GM19025 (cell line): ENCODE measurements at regions not wholly inside any gene's neighbourhood (a gene's known extent, or its start where the extent isn't known, plus 50 kb on each side); places are given as distances from the start of the nearest gene placed in this dataset.

ENCODE experiments used
- ATAC-seq: cut with Tn5 transposase; IDR thresholded peaks from one replicate; pipeline ENCODE4 v1.9.1; 2021; ENCODE audit warnings: mild to moderate bottlenecking, low read depth, moderate library complexity; ENCODE audit not compliant: unreplicated experiment

GRCh38 chr3:30258426-30259392 is 347.7 kb upstream of the TGFBR2 start:
- ATAC-seq = no peak

- no peak for ATAC-seq
Observed at GRCh38 chr3:30259730-30260129, 346.7 kb upstream of the TGFBR2 start.

- no peak for ATAC-seq
Observed at GRCh38 chr3:30260762-30261161, 345.6 kb upstream of the TGFBR2 start.

- ATAC-seq = no peak
Observed at GRCh38 chr3:30263238-30263924, 343.0 kb upstream of the TGFBR2 start.

- ATAC-seq = no peak
Observed at GRCh38 chr3:30263925-30264313, 342.5 kb upstream of the TGFBR2 start.

GRCh38 chr3:30266524-30266923 is 339.9 kb upstream of the TGFBR2 start:
- ATAC-seq = no peak

- no peak for ATAC-seq
Observed at GRCh38 chr3:30268288-30268687, 338.1 kb upstream of the TGFBR2 start.

- no peak for ATAC-seq
Observed at GRCh38 chr3:30269751-30270445, 336.5 kb upstream of the TGFBR2 start.

GRCh38 chr3:30271781-30272180 is 334.6 kb upstream of the TGFBR2 start:
- no peak for ATAC-seq

- no peak for ATAC-seq
Observed at GRCh38 chr3:30273304-30274072, 332.9 kb upstream of the TGFBR2 start.

- no peak for ATAC-seq
Observed at GRCh38 chr3:30277494-30277893, 328.9 kb upstream of the TGFBR2 start.

GRCh38 chr3:30281526-30281925 is 324.9 kb upstream of the TGFBR2 start:
- no peak for ATAC-seq

- no peak for ATAC-seq
Observed at GRCh38 chr3:30282154-30282696, 324.2 kb upstream of the TGFBR2 start.

- ATAC-seq = no peak
Observed at GRCh38 chr3:30285188-30286006, 321.0 kb upstream of the TGFBR2 start.

- no peak for ATAC-seq
Observed at GRCh38 chr3:30286007-30286669, 320.3 kb upstream of the TGFBR2 start.

GRCh38 chr3:30286811-30287210 is 319.6 kb upstream of the TGFBR2 start:
- no peak for ATAC-seq

- no peak for ATAC-seq
Observed at GRCh38 chr3:30288830-30289229, 317.6 kb upstream of the TGFBR2 start.

GRCh38 chr3:30289324-30289723 is 317.1 kb upstream of the TGFBR2 start:
- ATAC-seq = no peak

GRCh38 chr3:30289766-30290165 is 316.6 kb upstream of the TGFBR2 start:
- no peak for ATAC-seq
